ENCODE measurements at regions not wholly inside any gene's neighbourhood (a gene's known extent, or its start where the extent isn't known, plus 50 kb on each side); places are given as distances from the start of the nearest gene placed in this dataset.
A peak's percentile ranks its signal among the peaks of the same experiment; 100 is the strongest.
"Not testable (repeated sequence)": the region's sequence is repeated elsewhere in the genome, so short reads cannot be mapped to it uniquely, and the experiment has no call there.

GRCh38 chr16:88131966-88132365 is 180.7 kb downstream of the BANP start:
- peaks cover 13 to 22% (median 16%) of the 10 kb centered on the region in 3 donors for H3K27me3 ChIP-seq
- no peak overlapping the region for H3K4me3 ChIP-seq
- intact Hi-C loops (cut with DNase I; ENCODE audit: low total_unique reads) (no loop called here), in situ Hi-C loops (cut with MboI; ENCODE audit: low sequenced_read_pairs in 4 of 4) (no loop called here)
- DNase-seq (no peak), ATAC-seq (no peak)
- H3K4me1 ChIP-seq = no peaks in the 10 kb centered on the region
- H3K36me3 ChIP-seq = no peaks in the 10 kb centered on the region
- H3K27ac ChIP-seq = no peak overlapping the region
- TF ChIP-seq CTCF (IDR thresholded peaks at IDR 0.05 in 4 of 5, conservative IDR thresholded peaks at IDR 0.05 in 1 of 5) = no peak
- no peak for TF ChIP-seq POLR2A (IDR thresholded peaks at IDR 0.05)
- no peaks in the 10 kb centered on the region for H3K9me3 ChIP-seq

GRCh38 chr16:88132836-88133506 is 181.7 kb downstream of the BANP start:
- in situ Hi-C loops (cut with MboI; ENCODE audit: low sequenced_read_pairs in 4 of 4) = no loop called here
- no peak for DNase-seq
- no peak for ATAC-seq
- Histone ChIP-seq H3K9me3 (no peaks in the 10 kb centered on the region), H3K27ac (no peak overlapping the region), H3K36me3 (no peaks in the 10 kb centered on the region), H3K27me3 (peaks cover 15 to 22% (median 17%) of the 10 kb centered on the region in 3 donors), H3K4me3 (no peak overlapping the region), H3K4me1 (no peaks in the 10 kb centered on the region)
- intact Hi-C loops (cut with DNase I; ENCODE audit: low total_unique reads) = no loop called here
- TF ChIP-seq CTCF (IDR thresholded peaks at IDR 0.05 in 4 of 5, conservative IDR thresholded peaks at IDR 0.05 in 1 of 5) (no peak), POLR2A (IDR thresholded peaks at IDR 0.05) (no peak)

GRCh38 chr16:88133507-88133843 is 182.2 kb downstream of the BANP start:
- no peaks in the 10 kb centered on the region for H3K36me3 ChIP-seq
- H3K9me3 ChIP-seq = no peaks in the 10 kb centered on the region
- H3K27me3 ChIP-seq = peaks cover 17 to 22% (median 18%) of the 10 kb centered on the region in 3 donors
- intact Hi-C loops (cut with DNase I; ENCODE audit: low total_unique reads) (no loop called here), in situ Hi-C loops (cut with MboI; ENCODE audit: low sequenced_read_pairs in 4 of 4) (no loop called here)
- DNase-seq (no peak), ATAC-seq (no peak)
- no peaks in the 10 kb centered on the region for H3K4me1 ChIP-seq
- H3K27ac ChIP-seq = no peak overlapping the region
- H3K4me3 ChIP-seq = no peak overlapping the region
- no peak for TF ChIP-seq CTCF (IDR thresholded peaks at IDR 0.05 in 4 of 5, conservative IDR thresholded peaks at IDR 0.05 in 1 of 5)
- no peak for TF ChIP-seq POLR2A (IDR thresholded peaks at IDR 0.05)

- ATAC-seq; DNase-seq; H3K36me3 ChIP-seq; H3K4me3 ChIP-seq; H3K27ac ChIP-seq; intact Hi-C loops (cut with DNase I; ENCODE audit: low total_unique reads); in situ Hi-C loops (cut with MboI; ENCODE audit: low sequenced_read_pairs in 4 of 4); H3K9me3 ChIP-seq; H3K4me1 ChIP-seq: not testable (repeated sequence)
- H3K27me3 ChIP-seq = peaks cover 17 to 21% (median 20%) of the 10 kb centered on the region in 3 donors
Observed at GRCh38 chr16:88134172-88134898, 183.1 kb downstream of the BANP start.

- H3K27ac ChIP-seq; DNase-seq; H3K36me3 ChIP-seq; in situ Hi-C loops (cut with MboI; ENCODE audit: low sequenced_read_pairs in 4 of 4); intact Hi-C loops (cut with DNase I; ENCODE audit: low total_unique reads); H3K4me1 ChIP-seq; H3K4me3 ChIP-seq; ATAC-seq; H3K9me3 ChIP-seq: not testable (repeated sequence)
- H3K27me3 ChIP-seq = peaks cover 17 to 21% (median 20%) of the 10 kb centered on the region in 3 donors
Observed at GRCh38 chr16:88134899-88135682, 183.9 kb downstream of the BANP start.

GRCh38 chr16:88136211-88136713 is 185.0 kb downstream of the BANP start:
- intact Hi-C loops (cut with DNase I; ENCODE audit: low total_unique reads) = not testable (repeated sequence)

GRCh38 chr16:88136939-88137338 is 185.7 kb downstream of the BANP start:
- peaks cover 17 to 21% (median 20%) of the 10 kb centered on the region in 3 donors for H3K27me3 ChIP-seq
- H3K9me3 ChIP-seq; H3K27ac ChIP-seq; in situ Hi-C loops (cut with MboI; ENCODE audit: low sequenced_read_pairs in 4 of 4); H3K36me3 ChIP-seq; H3K4me3 ChIP-seq; DNase-seq; intact Hi-C loops (cut with DNase I; ENCODE audit: low total_unique reads); ATAC-seq; H3K4me1 ChIP-seq: not testable (repeated sequence)

More at GRCh38 chr16:88136211-88136713, 185.0 kb downstream of the BANP start:
- H3K9me3 ChIP-seq; H3K27ac ChIP-seq; in situ Hi-C loops (cut with MboI; ENCODE audit: low sequenced_read_pairs in 4 of 4); ATAC-seq; DNase-seq; H3K4me3 ChIP-seq; H3K36me3 ChIP-seq; H3K4me1 ChIP-seq: not testable (repeated sequence)
- H3K27me3 ChIP-seq = peaks cover 17 to 21% (median 20%) of the 10 kb centered on the region in 3 donors

- in situ Hi-C loops (cut with MboI; ENCODE audit: low sequenced_read_pairs in 4 of 4); H3K4me1 ChIP-seq; intact Hi-C loops (cut with DNase I; ENCODE audit: low total_unique reads); ATAC-seq; H3K9me3 ChIP-seq; H3K36me3 ChIP-seq; H3K4me3 ChIP-seq; H3K27ac ChIP-seq: not testable (repeated sequence)
- H3K27me3 ChIP-seq = peaks cover 9 to 14% (median 12%) of the 10 kb centered on the region in 3 donors
- DNase-seq = peak in 1 of 2 donors; percentile 1
Observed at GRCh38 chr16:88139141-88139540, 187.9 kb downstream of the BANP start.

Measured in gastrocnemius medialis (tissue), 4 donors.